ENCODE measurements at regions not wholly inside any gene's neighbourhood (a gene's known extent, or its start where the extent isn't known, plus 50 kb on each side); places are given as distances from the start of the nearest gene placed in this dataset.
A peak's percentile ranks its signal among the peaks of the same experiment; 100 is the strongest.

- Mint-ChIP-seq H3K4me3 (ENCODE audit: unreplicated experiment) (no peak overlapping the region), H3K27me3 (ENCODE audit: unreplicated experiment) (peaks cover 32% of the 10 kb centered on the region), H3K4me1 (ENCODE audit: unreplicated experiment) (no peaks in the 10 kb centered on the region), H3K27ac (ENCODE audit: unreplicated experiment) (no peak overlapping the region), H3K9me3 (ENCODE audit: unreplicated experiment) (peaks cover 9% of the 10 kb centered on the region), H3K36me3 (ENCODE audit: unreplicated experiment) (peaks cover 3% of the 10 kb centered on the region)
- TF ChIP-seq CTCF (IDR thresholded peaks at IDR 0.05), result no peak
- peak; percentile 19 for DNase-seq (ENCODE audit: extremely low spot score, unreplicated experiment)
Observed at GRCh38 chr15:31178705-31179104, 77.2 kb upstream of the TRPM1 start.

- H3K27me3 Mint-ChIP-seq (ENCODE audit: unreplicated experiment), result peaks cover 32% of the 10 kb centered on the region
- no peak overlapping the region for H3K4me3 Mint-ChIP-seq (ENCODE audit: unreplicated experiment)
- H3K4me1 Mint-ChIP-seq (ENCODE audit: unreplicated experiment), result no peaks in the 10 kb centered on the region
- H3K36me3 Mint-ChIP-seq (ENCODE audit: unreplicated experiment), result peaks cover 3% of the 10 kb centered on the region
- H3K9me3 Mint-ChIP-seq (ENCODE audit: unreplicated experiment), result peaks cover 9% of the 10 kb centered on the region
- H3K27ac Mint-ChIP-seq (ENCODE audit: unreplicated experiment), result no peak overlapping the region
- no peak for TF ChIP-seq CTCF (IDR thresholded peaks at IDR 0.05)
- peak; percentile 59 for DNase-seq (ENCODE audit: extremely low spot score, unreplicated experiment)
Observed at GRCh38 chr15:31179693-31180092, 78.2 kb upstream of the TRPM1 start.

GRCh38 chr15:31193291-31193690, 91.8 kb upstream of the TRPM1 start:
- peaks cover 24% of the 10 kb centered on the region for H3K27me3 Mint-ChIP-seq (ENCODE audit: unreplicated experiment)
- peaks cover 2% of the 10 kb centered on the region for H3K4me1 Mint-ChIP-seq (ENCODE audit: unreplicated experiment)
- DNase-seq (ENCODE audit: extremely low spot score, unreplicated experiment), result no peak
- no peak for TF ChIP-seq CTCF (IDR thresholded peaks at IDR 0.05)
- peaks cover 26% of the 10 kb centered on the region for H3K9me3 Mint-ChIP-seq (ENCODE audit: unreplicated experiment)
- no peak overlapping the region for H3K4me3 Mint-ChIP-seq (ENCODE audit: unreplicated experiment)
- no peaks in the 10 kb centered on the region for H3K36me3 Mint-ChIP-seq (ENCODE audit: unreplicated experiment)
- no peak overlapping the region for H3K27ac Mint-ChIP-seq (ENCODE audit: unreplicated experiment)

- H3K4me3 Mint-ChIP-seq (ENCODE audit: unreplicated experiment), result no peak overlapping the region
- peaks cover 3% of the 10 kb centered on the region for H3K4me1 Mint-ChIP-seq (ENCODE audit: unreplicated experiment)
- peaks cover 16% of the 10 kb centered on the region for H3K27me3 Mint-ChIP-seq (ENCODE audit: unreplicated experiment)
- H3K27ac Mint-ChIP-seq (ENCODE audit: unreplicated experiment), result no peak overlapping the region
- peaks cover 8% of the 10 kb centered on the region for H3K9me3 Mint-ChIP-seq (ENCODE audit: unreplicated experiment)
- DNase-seq (ENCODE audit: extremely low spot score, unreplicated experiment), result no peak
- no peak for TF ChIP-seq CTCF (IDR thresholded peaks at IDR 0.05)
- no peaks in the 10 kb centered on the region for H3K36me3 Mint-ChIP-seq (ENCODE audit: unreplicated experiment)
Observed at GRCh38 chr15:31195871-31196270, 94.3 kb upstream of the TRPM1 start.

- no peak for DNase-seq (ENCODE audit: extremely low spot score, unreplicated experiment)
- H3K27ac Mint-ChIP-seq (ENCODE audit: unreplicated experiment), result no peak overlapping the region
- peak; percentile 49 for TF ChIP-seq CTCF (IDR thresholded peaks at IDR 0.05)
- H3K4me3 Mint-ChIP-seq (ENCODE audit: unreplicated experiment), result no peak overlapping the region
- peaks cover 18% of the 10 kb centered on the region for H3K27me3 Mint-ChIP-seq (ENCODE audit: unreplicated experiment)
- peaks cover 3% of the 10 kb centered on the region for H3K4me1 Mint-ChIP-seq (ENCODE audit: unreplicated experiment)
- no peaks in the 10 kb centered on the region for H3K36me3 Mint-ChIP-seq (ENCODE audit: unreplicated experiment)
- peaks cover 8% of the 10 kb centered on the region for H3K9me3 Mint-ChIP-seq (ENCODE audit: unreplicated experiment)
Observed at GRCh38 chr15:31197497-31198414, 96.2 kb upstream of the TRPM1 start.
